Esophagus muscularis mucosa (tissue), 2 donors: ENCODE measurements at regions not wholly inside any gene's neighbourhood (a gene's known extent, or its start where the extent isn't known, plus 50 kb on each side); places are given as distances from the start of the nearest gene placed in this dataset.

ENCODE experiments used
- POLR2A ChIP-seq: fragments of 450-650 bp; IDR thresholded peaks from one replicate; pipeline ENCODE4 v1.6.1; 2017; ENCODE audit warnings: antibody characterized with exemption, moderate library complexity, mild to moderate bottlenecking, low read depth
- POLR2AphosphoS5 ChIP-seq, 2 donors: sonication (generic); formaldehyde crosslinking; IDR thresholded peaks; one replicate each; pipeline ENCODE4 v1.6.1; 2017; ENCODE audit warnings: antibody characterized with exemption in 2 of 2

DNA sequence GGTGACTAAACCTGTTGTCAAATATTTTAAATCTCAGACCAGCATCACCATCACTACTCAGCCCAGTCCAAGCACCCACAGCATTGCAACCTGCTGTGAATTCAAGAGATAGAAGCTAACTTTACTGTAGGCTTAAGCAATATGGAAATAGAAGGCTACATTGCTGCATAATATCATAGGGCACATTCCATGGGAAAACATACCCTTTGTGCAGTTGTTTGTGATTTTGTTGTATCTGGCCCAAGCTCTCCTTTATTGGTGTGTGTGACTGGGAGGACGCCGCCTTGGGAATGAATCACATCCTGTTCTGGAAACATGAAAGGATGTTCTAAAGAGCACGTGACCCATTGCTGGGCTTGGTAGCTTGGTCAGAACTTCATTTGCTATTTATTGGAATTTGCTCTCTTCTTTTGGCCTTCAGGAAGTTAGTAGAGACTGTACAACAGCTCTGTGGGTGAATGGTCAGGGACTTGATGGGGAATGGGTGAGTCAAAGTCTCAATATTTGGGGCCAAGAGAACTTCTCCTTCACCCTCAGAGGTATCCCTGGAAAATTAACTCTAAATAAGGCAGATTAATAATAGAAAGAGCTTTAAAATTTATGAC lies 106.8 kb upstream of the SERPINE2 start:
- TF ChIP-seq POLR2A (no peak), POLR2AphosphoS5 (IDR thresholded peaks at IDR 0.05) (no peak)
